Renal cortex interstitium (tissue), 11 donors: ENCODE measurements at regions not wholly inside any gene's neighbourhood (a gene's known extent, or its start where the extent isn't known, plus 50 kb on each side); places are given as distances from the start of the nearest gene placed in this dataset.
A peak's percentile ranks its signal among the peaks of the same experiment; 100 is the strongest.

Experiments
- DNase-seq, 11 donors: peaks; one replicate each; pipeline ENCODE4 v3.0.0-alpha.2; 2013; ENCODE audit warnings: low read depth in 9 of 11, low spot score in 4 of 11; ENCODE audit errors: extremely low read depth in 1 of 11

- DNase-seq: peak in 1 of 11 donors; percentile 10
Observed at GRCh38 chr10:118908557-118909256, 120.8 kb upstream of the NANOS1 start.

GRCh38 chr10:118910702-118911101 is 118.8 kb upstream of the NANOS1 start:
- DNase-seq: no peak

DNA sequence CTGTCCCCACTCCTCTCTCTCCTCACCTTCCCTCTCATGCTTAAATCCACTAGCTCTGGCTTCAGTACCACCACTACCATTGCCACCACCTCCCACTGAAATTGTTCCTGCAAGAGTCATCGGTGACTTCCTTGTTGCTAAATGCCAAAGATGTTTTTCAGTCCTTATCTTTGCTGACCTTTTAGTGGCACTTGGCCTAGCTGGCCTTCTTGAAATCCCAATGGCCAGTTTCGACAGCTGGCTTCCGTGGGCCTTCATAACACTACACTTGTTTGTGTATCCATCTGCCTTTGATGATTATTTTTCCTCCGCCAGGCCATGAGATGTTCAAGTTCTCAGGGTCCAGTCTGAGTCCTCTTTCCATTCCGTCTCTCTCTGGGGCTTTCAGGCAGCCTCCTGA is 118.2 kb upstream of the NANOS1 start:
- no peak for DNase-seq

GRCh38 chr10:118912961-118913600 is 116.4 kb upstream of the NANOS1 start:
- no peak for DNase-seq

- no peak for DNase-seq
Observed at GRCh38 chr10:118913825-118914224, 115.7 kb upstream of the NANOS1 start.

GRCh38 chr10:118914629-118915028 is 114.9 kb upstream of the NANOS1 start:
- DNase-seq: no peak

DNA sequence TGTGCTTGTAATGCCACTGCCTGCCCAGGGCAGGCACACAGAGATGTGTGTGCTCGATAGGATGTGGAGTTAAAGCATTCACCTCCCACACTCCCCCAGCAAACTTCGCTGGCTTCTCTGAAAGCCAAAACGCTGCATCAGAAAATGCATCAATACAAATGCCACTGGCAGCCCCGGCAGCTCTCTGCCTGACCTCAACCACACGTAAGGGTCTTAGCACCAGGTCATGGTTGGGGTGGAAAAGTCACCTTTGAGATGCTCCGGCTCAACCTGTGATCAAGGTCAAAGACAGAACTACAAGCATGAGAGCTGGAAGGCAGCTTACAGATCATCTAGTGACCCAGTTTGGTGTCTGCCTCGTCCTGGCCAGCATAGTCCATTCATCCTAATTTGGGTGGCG is 114.4 kb upstream of the NANOS1 start:
- DNase-seq: no peak

- DNase-seq: no peak
Observed at GRCh38 chr10:118916777-118917176, 112.7 kb upstream of the NANOS1 start.

DNA sequence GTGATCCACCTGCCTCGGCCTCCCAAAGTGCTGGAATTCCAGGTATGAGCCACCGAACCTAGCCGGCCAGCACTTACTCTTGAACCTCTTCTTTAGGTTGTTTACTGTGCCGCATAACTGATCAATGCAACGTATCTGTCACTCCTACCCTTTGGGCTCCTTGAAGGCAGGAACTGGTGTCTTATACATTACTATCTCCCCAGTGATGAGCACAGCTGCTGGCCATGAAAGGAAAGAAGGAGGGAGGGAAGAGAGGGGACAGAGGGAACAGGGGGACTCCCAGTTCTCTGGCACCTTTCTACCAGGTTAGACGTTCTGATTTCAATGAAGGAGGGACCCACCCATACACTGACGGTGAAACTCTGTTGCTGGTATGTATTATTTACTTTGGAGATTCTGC is 111.8 kb upstream of the NANOS1 start:
- no peak for DNase-seq

GRCh38 chr10:118918116-118918515 is 111.4 kb upstream of the NANOS1 start:
- no peak for DNase-seq

DNA sequence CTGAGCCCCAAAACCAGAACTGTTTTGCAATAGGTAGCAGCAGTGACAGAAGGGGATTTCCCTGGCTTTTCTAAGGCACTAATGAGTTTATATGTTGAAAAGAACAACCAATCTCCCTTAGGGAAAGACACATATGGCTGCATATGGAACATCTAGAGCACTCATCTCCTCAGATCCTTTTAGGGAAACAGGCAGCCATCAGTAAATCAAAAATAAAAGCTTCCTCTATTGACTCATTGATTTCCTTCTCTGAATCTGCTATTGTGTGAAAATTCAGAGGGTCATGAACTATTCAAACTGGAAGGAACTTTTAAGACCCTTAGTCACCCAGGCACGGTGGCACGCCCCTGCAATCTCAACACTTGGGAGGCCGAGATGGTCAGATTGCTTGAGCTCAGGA is 110.9 kb upstream of the NANOS1 start:
- DNase-seq: no peak

- DNase-seq: no peak
Observed at GRCh38 chr10:118920206-118920605, 109.3 kb upstream of the NANOS1 start.

DNA sequence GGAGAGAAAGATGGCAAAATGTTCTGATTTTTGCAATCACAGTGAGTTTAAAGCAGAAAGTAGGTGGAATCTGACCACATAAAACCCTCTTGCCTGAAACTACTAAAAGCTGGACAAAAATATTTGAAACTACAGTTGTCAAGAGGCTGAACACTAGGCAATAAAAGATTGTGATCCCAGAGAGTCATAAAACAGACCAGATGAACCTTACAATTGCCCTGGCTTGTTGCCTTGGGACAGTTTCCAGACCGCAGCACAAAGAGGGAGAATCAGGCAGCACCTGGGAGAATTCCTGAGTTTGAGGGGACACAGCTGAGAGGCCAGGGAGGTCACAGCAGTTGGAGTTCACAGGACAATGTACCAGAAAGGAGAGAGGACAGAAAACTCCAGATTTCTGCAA is 107.3 kb upstream of the NANOS1 start:
- DNase-seq: peak in 6 of 11 donors; percentile 6 to 35 (median 16)

DNA sequence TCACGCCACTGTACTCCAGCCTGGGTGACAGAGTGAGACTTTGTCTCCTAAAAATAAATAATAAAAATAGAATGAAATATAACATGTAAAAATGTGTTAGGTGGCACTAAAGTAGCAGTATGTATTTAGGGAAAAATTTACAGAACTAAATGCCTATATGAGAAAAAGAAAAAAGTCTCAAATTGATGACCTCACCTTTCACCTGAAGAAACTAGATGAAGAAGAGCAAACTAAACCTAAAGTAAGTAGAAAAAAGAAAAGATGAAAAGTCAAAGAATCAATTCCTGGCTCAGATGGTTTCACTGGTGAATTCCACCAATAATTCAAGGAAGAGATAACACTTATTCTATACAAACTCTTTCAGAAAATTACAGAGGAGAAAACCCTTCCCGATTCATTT is 106.5 kb upstream of the NANOS1 start:
- DNase-seq: no peak

GRCh38 chr10:118924493-118924892 is 105.0 kb upstream of the NANOS1 start:
- DNase-seq: no peak

DNA sequence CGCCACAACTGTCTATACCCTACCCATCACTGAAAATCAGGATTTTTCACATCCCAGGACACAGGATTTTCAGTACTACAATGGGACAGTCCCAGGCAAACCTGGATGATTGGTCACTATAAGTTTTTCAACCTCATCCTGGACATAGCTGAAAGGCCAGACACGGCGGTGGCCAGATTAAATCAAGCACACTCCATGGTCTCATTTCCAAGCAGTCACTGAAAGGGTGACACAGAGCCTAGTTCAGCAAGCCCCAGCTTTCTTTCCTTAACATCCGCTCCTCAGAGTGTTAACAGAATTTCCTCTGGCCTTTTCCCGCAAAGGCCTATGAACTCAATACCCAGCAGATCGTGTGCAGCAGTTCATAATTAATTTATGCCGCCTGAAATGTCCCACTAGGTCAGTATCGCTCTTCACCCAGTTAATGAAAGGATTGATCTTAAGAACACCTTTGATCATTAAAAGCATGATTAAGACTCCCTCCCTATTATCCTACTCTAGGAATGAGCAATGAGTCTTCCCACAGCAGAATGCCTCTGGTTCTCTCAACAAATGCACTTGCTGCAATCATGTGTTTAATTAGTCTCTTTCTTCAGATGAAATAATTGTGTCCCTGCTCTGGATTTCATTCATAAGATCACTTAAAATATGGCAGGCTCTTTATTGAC is 104.0 kb upstream of the NANOS1 start:
- DNase-seq: no peak

DNA sequence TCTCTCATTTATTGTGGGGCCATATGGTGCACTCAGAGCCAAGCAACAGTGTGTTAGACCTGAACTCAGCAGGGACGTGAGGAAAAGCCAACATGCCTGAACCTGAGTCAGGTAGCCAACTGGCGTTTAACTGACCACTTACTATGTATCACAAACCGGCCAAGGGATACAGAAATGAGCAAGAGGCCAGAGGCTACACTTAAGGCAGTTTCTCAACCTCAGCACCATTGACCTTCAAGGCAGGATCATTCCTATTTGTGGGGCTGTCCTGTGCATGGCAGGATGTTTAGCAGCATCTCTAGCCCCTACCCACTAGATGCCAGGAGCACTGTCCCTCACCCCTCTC is 103.5 kb upstream of the NANOS1 start:
- no peak for DNase-seq

DNA sequence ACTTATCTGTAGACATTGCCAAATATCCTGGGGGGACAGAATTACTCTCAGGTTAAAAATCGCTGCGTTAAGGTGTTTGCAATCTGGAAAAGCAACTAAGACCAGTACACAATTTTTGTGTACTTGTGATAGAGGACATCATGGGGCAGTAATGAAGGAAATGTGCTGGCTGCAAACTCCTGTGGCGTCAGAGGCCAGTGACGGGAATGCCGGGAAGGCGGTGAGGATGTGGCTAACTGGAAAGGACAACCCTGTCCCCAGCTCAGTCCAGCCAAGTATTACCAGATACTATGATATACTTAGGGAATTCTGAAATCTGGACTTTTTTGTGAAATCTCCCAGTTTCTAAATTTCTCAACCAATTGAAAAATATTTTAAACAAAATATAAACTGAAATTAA is 103.1 kb upstream of the NANOS1 start:
- DNase-seq: no peak

DNA sequence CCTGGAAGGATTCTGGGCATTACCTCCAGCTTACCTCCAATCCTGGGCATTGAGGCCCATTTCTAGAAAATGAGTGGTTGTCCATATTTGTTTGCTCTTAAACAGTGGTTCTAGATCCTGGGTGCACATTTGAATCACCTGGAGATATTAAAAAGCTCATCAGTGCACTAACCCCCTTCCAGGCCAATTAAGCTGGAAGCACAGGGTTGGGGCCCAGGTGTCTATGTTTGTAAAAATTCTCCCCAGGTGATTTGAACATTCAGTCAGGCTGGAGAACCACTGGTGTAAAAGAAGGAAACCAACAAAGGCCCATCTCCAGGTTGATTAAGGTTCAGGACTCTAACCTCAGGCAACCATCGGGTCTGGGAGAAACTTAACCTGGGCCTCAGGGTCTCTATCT is 102.6 kb upstream of the NANOS1 start:
- no peak for DNase-seq

GRCh38 chr10:118927321-118927720 is 102.2 kb upstream of the NANOS1 start:
- DNase-seq: no peak

DNA sequence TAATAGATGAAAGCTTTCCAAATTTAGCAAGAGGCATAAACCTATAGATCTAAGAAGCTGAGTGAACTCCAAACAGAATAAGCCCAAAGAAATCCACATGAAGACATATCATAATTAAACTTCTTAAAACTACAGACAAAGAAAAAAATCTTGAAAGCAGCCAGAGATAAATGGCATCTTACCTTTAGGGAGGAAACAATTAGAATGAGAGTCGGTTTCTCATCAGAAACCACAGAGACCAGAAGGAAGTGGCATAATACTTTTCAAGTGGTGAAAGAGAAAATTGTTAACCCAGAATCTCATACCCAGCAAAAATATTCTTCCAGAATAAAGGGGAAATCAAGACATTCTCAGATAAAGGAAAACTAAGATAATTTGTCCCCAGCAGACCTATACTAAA is 98.9 kb upstream of the NANOS1 start:
- DNase-seq: no peak
